Sigmoid colon (tissue), 6 donors: ENCODE measurements at regions not wholly inside any gene's neighbourhood (a gene's known extent, or its start where the extent isn't known, plus 50 kb on each side); places are given as distances from the start of the nearest gene placed in this dataset.

Experiments
- DNase-seq: peaks from one replicate; pipeline ENCODE4 v3.0.0-alpha.2; 2019
- H3K27ac ChIP-seq, 4 donors: fragments of 200-600 bp; sonication (generic); one replicate each; pipeline ENCODE4 v1.5.1; 2016 to 2019; ENCODE audit warnings: mild to moderate bottlenecking in 1 of 4
- H3K27me3 ChIP-seq, 3 donors: fragments of 200-600 bp; sonication (generic); one replicate each; pipeline ENCODE4 v1.5.1; 2019; ENCODE audit warnings: mild to moderate bottlenecking in 1 of 3
- H3K36me3 ChIP-seq, 4 donors: fragments of 200-600 bp; sonication (generic); one replicate each; pipeline ENCODE4 v1.5.1; 2016 to 2019
- H3K4me1 ChIP-seq, 4 donors: fragments of 200-600 bp; sonication (generic); one replicate each; pipeline ENCODE4 v1.5.1; 2017 to 2019
- H3K4me3 ChIP-seq, 4 donors: fragments of 200-600 bp; sonication (generic); one replicate each; pipeline ENCODE4 v1.5.1; 2017 to 2019; ENCODE audit warnings: mild to moderate bottlenecking in 2 of 4, moderate library complexity in 1 of 4
- H3K9me3 ChIP-seq, 4 donors: fragments of 200-600 bp in 3 of 4; sonication (generic) in 3 of 4; one replicate each; pipeline versions ENCODE4 v1.5.1 to v1.6.1; 2013 to 2019
- EP300 ChIP-seq, 4 donors: sonication (generic); formaldehyde crosslinking; IDR thresholded peaks; one replicate each; pipeline ENCODE4 v1.6.1; 2017; ENCODE audit warnings: antibody characterized with exemption in 4 of 4
- POLR2A ChIP-seq, 2 donors: fragments of 450-650 bp; IDR thresholded peaks; one replicate each; pipeline ENCODE4 v1.6.1; 2016; ENCODE audit warnings: antibody characterized with exemption in 2 of 2, mild to moderate bottlenecking in 2 of 2, moderate library complexity in 2 of 2
- POLR2AphosphoS5 ChIP-seq, 4 donors: sonication (generic); formaldehyde crosslinking; IDR thresholded peaks; one replicate each; pipeline ENCODE4 v1.6.1; 2017; ENCODE audit warnings: antibody characterized with exemption in 4 of 4
- WGBS, 2 donors: extraction: QIAGEN DNeasy Blood & Tissue Kit; methylation state at CpG; one replicate each; pipeline ENCODE4 v1.1.7; 2013; 5-methylcytosine and 5-hydroxymethylcytosine counted together
- intact Hi-C: fragments of 100-400 bp; cut with DNase I; formaldehyde crosslinking; loops from one replicate; pipeline ENCODE4 v1.15.1; 2023
- TF ChIP-seq, protein P1 (sequence below), 4 experiments: fragments of 450-650 bp in 3 of 4; fragments of 200-600 bp in 1 of 4; IDR thresholded peaks; one replicate each; pipeline ENCODE4 v1.5.1; 2016 to 2019; ENCODE audit warnings: antibody characterized with exemption in 4 of 4, mild to moderate bottlenecking in 3 of 4, moderate library complexity in 2 of 4
- donor health status: healthy with polysubstance abuse.
- donor health status: healthy.

DNA sequence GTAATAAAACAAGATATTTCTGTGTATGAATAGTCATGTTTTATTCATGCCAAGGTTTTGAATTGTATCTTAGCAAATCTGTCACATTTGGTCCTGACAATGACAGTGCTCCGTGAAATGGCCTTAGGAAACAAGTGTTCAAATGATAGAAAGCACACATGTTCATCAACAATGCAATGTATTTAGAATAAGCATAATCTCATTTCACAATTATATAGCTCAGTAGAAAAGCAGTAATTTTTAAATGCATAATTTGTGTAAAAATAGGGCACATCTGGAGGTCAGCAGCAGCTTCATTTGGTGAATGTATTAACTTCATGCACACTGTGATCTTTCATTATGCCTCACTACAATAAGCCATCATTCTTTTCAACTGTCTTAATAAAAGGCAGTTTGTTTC, 380.4 kb downstream of the GPM6A start:
- Histone ChIP-seq H3K27ac (no peak overlapping the region), H3K9me3 (peaks cover 0 to 3% (median 0%) of the 10 kb centered on the region in 4 donors), H3K4me3 (no peak overlapping the region), H3K36me3 (no peaks in the 10 kb centered on the region), H3K27me3 (no peaks in the 10 kb centered on the region), H3K4me1 (no peaks in the 10 kb centered on the region)
- TF ChIP-seq, protein P1, sequence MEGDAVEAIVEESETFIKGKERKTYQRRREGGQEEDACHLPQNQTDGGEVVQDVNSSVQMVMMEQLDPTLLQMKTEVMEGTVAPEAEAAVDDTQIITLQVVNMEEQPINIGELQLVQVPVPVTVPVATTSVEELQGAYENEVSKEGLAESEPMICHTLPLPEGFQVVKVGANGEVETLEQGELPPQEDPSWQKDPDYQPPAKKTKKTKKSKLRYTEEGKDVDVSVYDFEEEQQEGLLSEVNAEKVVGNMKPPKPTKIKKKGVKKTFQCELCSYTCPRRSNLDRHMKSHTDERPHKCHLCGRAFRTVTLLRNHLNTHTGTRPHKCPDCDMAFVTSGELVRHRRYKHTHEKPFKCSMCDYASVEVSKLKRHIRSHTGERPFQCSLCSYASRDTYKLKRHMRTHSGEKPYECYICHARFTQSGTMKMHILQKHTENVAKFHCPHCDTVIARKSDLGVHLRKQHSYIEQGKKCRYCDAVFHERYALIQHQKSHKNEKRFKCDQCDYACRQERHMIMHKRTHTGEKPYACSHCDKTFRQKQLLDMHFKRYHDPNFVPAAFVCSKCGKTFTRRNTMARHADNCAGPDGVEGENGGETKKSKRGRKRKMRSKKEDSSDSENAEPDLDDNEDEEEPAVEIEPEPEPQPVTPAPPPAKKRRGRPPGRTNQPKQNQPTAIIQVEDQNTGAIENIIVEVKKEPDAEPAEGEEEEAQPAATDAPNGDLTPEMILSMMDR (IDR thresholded peaks at IDR 0.05), result no peak
- TF ChIP-seq POLR2A (IDR thresholded peaks at IDR 0.05) (no peak), POLR2AphosphoS5 (IDR thresholded peaks at IDR 0.05) (no peak), EP300 (IDR thresholded peaks at IDR 0.05) (no peak)
- DNase-seq, result no peak
- WGBS, 2 donors, result 79 to 89% methylated on average over 1 of the region's 1 CpG
- intact Hi-C loops, result no loop called here

DNA sequence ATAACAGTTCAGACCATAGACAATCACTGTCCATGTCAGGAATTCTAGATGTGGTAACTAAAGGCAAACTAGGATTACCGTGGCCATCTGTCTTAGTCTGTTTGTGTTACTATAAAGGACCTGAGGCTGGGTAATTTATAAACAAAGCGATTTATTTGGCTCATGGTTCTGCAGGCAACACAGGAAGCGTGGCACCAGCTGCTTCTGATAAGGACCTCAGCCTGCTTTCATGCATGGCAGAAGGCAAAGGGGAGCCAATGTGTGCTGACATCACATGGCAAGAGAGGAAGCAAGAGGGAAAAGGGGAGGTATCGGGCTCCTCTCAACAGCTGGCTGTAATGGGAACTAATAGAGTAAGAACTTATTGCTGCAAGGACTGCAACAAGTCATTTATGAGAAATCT, 376.7 kb downstream of the GPM6A start:
- DNase-seq, result no peak
- Histone ChIP-seq H3K27ac (no peak overlapping the region), H3K36me3 (no peaks in the 10 kb centered on the region), H3K4me1 (no peaks in the 10 kb centered on the region), H3K27me3 (no peaks in the 10 kb centered on the region), H3K4me3 (no peak overlapping the region), H3K9me3 (no peaks in the 10 kb centered on the region)
- TF ChIP-seq EP300 (IDR thresholded peaks at IDR 0.05), result no peak
- TF ChIP-seq, protein P1 (IDR thresholded peaks at IDR 0.05), result no peak
- TF ChIP-seq POLR2AphosphoS5 (IDR thresholded peaks at IDR 0.05), result no peak
- no peak for TF ChIP-seq POLR2A (IDR thresholded peaks at IDR 0.05)
- 29 to 62% methylated on average over 4 of the region's 4 CpGs for WGBS, 2 donors
- intact Hi-C loops, result no loop called here

DNA sequence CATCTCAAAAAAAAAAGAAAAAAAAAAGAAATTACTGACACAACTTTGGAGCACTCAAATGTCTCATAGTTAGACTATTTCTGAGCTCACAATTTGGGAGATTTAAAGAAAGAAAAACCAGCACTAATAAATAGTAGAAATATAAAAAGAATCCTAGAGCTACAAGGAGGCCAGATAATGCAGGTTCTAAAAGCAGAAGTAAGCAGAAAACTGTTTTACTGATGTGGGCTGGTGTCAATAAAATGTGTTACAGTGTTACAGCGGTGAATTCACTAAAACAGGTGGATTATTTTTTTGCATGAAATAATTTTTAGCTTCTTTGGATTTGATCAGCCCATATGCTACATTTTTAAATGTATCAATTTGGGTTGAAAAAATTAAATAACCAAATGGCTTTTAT, 375.9 kb downstream of the GPM6A start:
- TF ChIP-seq EP300 (IDR thresholded peaks at IDR 0.05), result no peak
- TF ChIP-seq, protein P1 (IDR thresholded peaks at IDR 0.05), result no peak
- TF ChIP-seq POLR2A (IDR thresholded peaks at IDR 0.05), result no peak
- TF ChIP-seq POLR2AphosphoS5 (IDR thresholded peaks at IDR 0.05), result no peak
- H3K27me3 ChIP-seq, result no peaks in the 10 kb centered on the region
- no peaks in the 10 kb centered on the region for H3K36me3 ChIP-seq
- intact Hi-C loops, result no loop called here
- no peaks in the 10 kb centered on the region for H3K9me3 ChIP-seq
- no peaks in the 10 kb centered on the region for H3K4me1 ChIP-seq
- no peak for DNase-seq
- H3K4me3 ChIP-seq, result no peak overlapping the region
- H3K27ac ChIP-seq, result no peak overlapping the region
- 75 to 76% methylated on average over 1 of the region's 1 CpG for WGBS, 2 donors

DNA sequence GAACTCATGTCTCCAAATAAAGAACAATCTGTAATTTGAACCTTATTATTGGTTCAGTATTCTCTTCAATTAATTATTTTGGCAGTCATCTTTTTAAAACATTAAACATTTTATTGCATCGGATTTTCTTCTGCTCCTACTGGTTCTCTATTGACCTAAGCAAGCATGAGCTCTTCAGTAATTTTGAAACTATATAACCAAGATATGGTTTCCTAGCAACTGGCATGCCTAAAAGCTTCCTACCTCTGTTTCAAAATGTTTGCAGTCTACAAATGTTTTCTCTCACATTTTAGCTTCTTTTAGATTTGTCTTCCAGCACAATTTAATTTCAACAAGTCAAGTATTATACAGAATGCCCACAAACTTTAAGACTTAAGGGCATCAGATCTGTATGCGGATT, 371.3 kb downstream of the GPM6A start:
- H3K4me3 ChIP-seq, result no peak overlapping the region
- no peaks in the 10 kb centered on the region for H3K9me3 ChIP-seq
- DNase-seq, result no peak
- no peaks in the 10 kb centered on the region for H3K4me1 ChIP-seq
- 47 to 70% methylated on average over 2 of the region's 2 CpGs for WGBS, 2 donors
- TF ChIP-seq, protein P1 (IDR thresholded peaks at IDR 0.05), result no peak
- no peak for TF ChIP-seq POLR2AphosphoS5 (IDR thresholded peaks at IDR 0.05)
- no peak for TF ChIP-seq POLR2A (IDR thresholded peaks at IDR 0.05)
- TF ChIP-seq EP300 (IDR thresholded peaks at IDR 0.05), result no peak
- H3K27me3 ChIP-seq, result no peaks in the 10 kb centered on the region
- no peak overlapping the region for H3K27ac ChIP-seq
- no peaks in the 10 kb centered on the region for H3K36me3 ChIP-seq
- intact Hi-C loops, result no loop called here

DNA sequence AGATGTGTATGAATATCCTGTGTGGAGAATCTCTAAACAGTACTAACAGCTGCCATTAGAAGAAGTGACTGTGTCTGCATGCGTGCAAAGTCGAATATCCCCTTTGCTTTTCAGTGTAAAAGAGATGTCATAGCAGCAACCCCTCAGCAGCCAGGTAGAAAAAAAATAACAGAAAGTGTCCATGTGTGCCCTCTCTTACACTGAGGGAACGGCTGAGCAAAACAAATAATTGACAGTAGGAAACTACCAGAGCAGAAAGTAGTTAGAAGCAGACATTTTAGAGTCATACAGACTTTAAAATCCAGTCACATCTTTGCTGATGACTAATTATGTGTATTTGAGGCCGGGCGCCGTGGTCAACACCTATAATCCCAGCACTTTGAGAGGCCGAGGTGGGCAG, 370.8 kb downstream of the GPM6A start:
- intact Hi-C loops, result no loop called here
- no peak overlapping the region for H3K4me3 ChIP-seq
- no peaks in the 10 kb centered on the region for H3K9me3 ChIP-seq
- WGBS, 2 donors, result 75 to 83% methylated on average over 7 of the region's 7 CpGs
- no peak for TF ChIP-seq POLR2AphosphoS5 (IDR thresholded peaks at IDR 0.05)
- TF ChIP-seq EP300 (IDR thresholded peaks at IDR 0.05), result no peak
- no peak for TF ChIP-seq POLR2A (IDR thresholded peaks at IDR 0.05)
- TF ChIP-seq, protein P1 (IDR thresholded peaks at IDR 0.05), result no peak
- no peak overlapping the region for H3K27ac ChIP-seq
- no peak for DNase-seq
- no peaks in the 10 kb centered on the region for H3K36me3 ChIP-seq
- H3K27me3 ChIP-seq, result no peaks in the 10 kb centered on the region
- H3K4me1 ChIP-seq, result no peaks in the 10 kb centered on the region
